Eye (tissue), 1 donor: ENCODE measurements at regions not wholly inside any gene's neighbourhood (a gene's known extent, or its start where the extent isn't known, plus 50 kb on each side); places are given as distances from the start of the nearest gene placed in this dataset.
"Not testable (repeated sequence)": the region's sequence is repeated elsewhere in the genome, so short reads cannot be mapped to it uniquely, and the experiment has no call there.

Experiments
- DNase-seq: peaks from one replicate; pipeline ENCODE4 v3.0.0-alpha.2; 2015

GRCh38 chr13:65937251-65937650 lies 1292.9 kb downstream of the PCDH9 start:
- no peak for DNase-seq

- no peak for DNase-seq
These were observed 1293.9 kb downstream of the PCDH9 start for GRCh38 chr13:65936249-65936648.

GRCh38 chr13:65932587-65933239 lies 1297.4 kb downstream of the PCDH9 start:
- peak; percentile 72 for DNase-seq

GRCh38 chr13:65932013-65932412 lies 1298.1 kb downstream of the PCDH9 start:
- DNase-seq = no peak

GRCh38 chr13:65929436-65929835 lies 1300.7 kb downstream of the PCDH9 start:
- no peak for DNase-seq

- DNase-seq = no peak
These were observed 1303.4 kb downstream of the PCDH9 start for GRCh38 chr13:65926750-65927171.

GRCh38 chr13:65922846-65923245 lies 1307.3 kb downstream of the PCDH9 start:
- not testable (repeated sequence) for DNase-seq

GRCh38 chr13:65921933-65922332 lies 1308.2 kb downstream of the PCDH9 start:
- DNase-seq = no peak

GRCh38 chr13:65917731-65918130 lies 1312.4 kb downstream of the PCDH9 start:
- no peak for DNase-seq

- no peak for DNase-seq
These were observed 1314.9 kb downstream of the PCDH9 start for GRCh38 chr13:65915195-65915594.

GRCh38 chr13:65914716-65915115 lies 1315.4 kb downstream of the PCDH9 start:
- DNase-seq = no peak

- no peak for DNase-seq
These were observed 1317.0 kb downstream of the PCDH9 start for GRCh38 chr13:65913173-65913572.

GRCh38 chr13:65912516-65912915 lies 1317.6 kb downstream of the PCDH9 start:
- DNase-seq = no peak

GRCh38 chr13:65911546-65912193 lies 1318.5 kb downstream of the PCDH9 start:
- no peak for DNase-seq

- DNase-seq = no peak
These were observed 1320.6 kb downstream of the PCDH9 start for GRCh38 chr13:65909501-65909900.

GRCh38 chr13:65907666-65908525 lies 1322.2 kb downstream of the PCDH9 start:
- no peak for DNase-seq

GRCh38 chr13:65901723-65902122 lies 1328.4 kb downstream of the PCDH9 start:
- no peak for DNase-seq

GRCh38 chr13:65894049-65894448 lies 1336.1 kb downstream of the PCDH9 start:
- DNase-seq = no peak

- no peak for DNase-seq
These were observed 1337.3 kb downstream of the PCDH9 start for GRCh38 chr13:65892859-65893258.

- no peak for DNase-seq
These were observed 1340.8 kb downstream of the PCDH9 start for GRCh38 chr13:65889368-65889767.

- DNase-seq = no peak
These were observed 1347.3 kb downstream of the PCDH9 start for GRCh38 chr13:65882810-65883209.

- no peak for DNase-seq
These were observed 1348.5 kb downstream of the PCDH9 start for GRCh38 chr13:65881561-65882155.

GRCh38 chr13:65875031-65875430 lies 1355.1 kb downstream of the PCDH9 start:
- DNase-seq = no peak
